GM18505 (cell line): ENCODE measurements at regions not wholly inside any gene's neighbourhood (a gene's known extent, or its start where the extent isn't known, plus 50 kb on each side); places are given as distances from the start of the nearest gene placed in this dataset.

Experiments used
- ATAC-seq: cut with Tn5 transposase; IDR thresholded peaks from one replicate; pipeline ENCODE4 v1.9.1; 2021; ENCODE audit not compliant: unreplicated experiment
- POLR2A ChIP-seq: IDR thresholded peaks from 4 replicates; pipeline ENCODE4 v1.6.1; 2011; ENCODE audit warnings: borderline replicate concordance; ENCODE audit not compliant: insufficient read depth, insufficient read length; ENCODE audit errors: extremely low read depth

GRCh38 chr7:17548014-17548653, 249.7 kb downstream of the AHR start:
- no peak for ATAC-seq
- no peak for TF ChIP-seq POLR2A

GRCh38 chr7:17549406-17549805, 251.0 kb downstream of the AHR start:
- ATAC-seq: no peak
- TF ChIP-seq POLR2A: no peak

- no peak for TF ChIP-seq POLR2A
- no peak for ATAC-seq
These were observed 253.9 kb downstream of the AHR start for GRCh38 chr7:17552373-17552772.

GRCh38 chr7:17552952-17553351, 254.5 kb downstream of the AHR start:
- ATAC-seq: no peak
- no peak for TF ChIP-seq POLR2A

GRCh38 chr7:17554341-17555015, 256.0 kb downstream of the AHR start:
- TF ChIP-seq POLR2A: no peak
- no peak for ATAC-seq

- TF ChIP-seq POLR2A: no peak
- ATAC-seq: no peak
These were observed 257.9 kb downstream of the AHR start for GRCh38 chr7:17556247-17556956.

- no peak for ATAC-seq
- no peak for TF ChIP-seq POLR2A
These were observed 258.8 kb downstream of the AHR start for GRCh38 chr7:17557251-17557671.

GRCh38 chr7:17558135-17558534, 259.7 kb downstream of the AHR start:
- TF ChIP-seq POLR2A: no peak
- no peak for ATAC-seq

- TF ChIP-seq POLR2A: no peak
- ATAC-seq: no peak
These were observed 260.3 kb downstream of the AHR start for GRCh38 chr7:17558558-17559332.

GRCh38 chr7:17559388-17559787, 260.9 kb downstream of the AHR start:
- TF ChIP-seq POLR2A: no peak
- no peak for ATAC-seq

- no peak for ATAC-seq
- no peak for TF ChIP-seq POLR2A
These were observed 262.1 kb downstream of the AHR start for GRCh38 chr7:17560516-17560915.

- no peak for TF ChIP-seq POLR2A
- no peak for ATAC-seq
These were observed 262.5 kb downstream of the AHR start for GRCh38 chr7:17560966-17561365.

GRCh38 chr7:17564678-17565212, 266.3 kb downstream of the AHR start:
- no peak for TF ChIP-seq POLR2A
- ATAC-seq: no peak
